Rectal smooth muscle tissue (tissue), 1 donor: ENCODE measurements at regions not wholly inside any gene's neighbourhood (a gene's known extent, or its start where the extent isn't known, plus 50 kb on each side); places are given as distances from the start of the nearest gene placed in this dataset.

ENCODE experiments used
- H3K27ac ChIP-seq: one replicate; pipeline ENCODE4 v1.7.0; 2013; ENCODE audit warnings: low read depth, low read length, inconsistent platforms
- H3K27me3 ChIP-seq: one replicate; pipeline ENCODE4 v1.7.0; 2013; ENCODE audit warnings: low read length; ENCODE audit not compliant: control insufficient read depth, insufficient read depth
- H3K36me3 ChIP-seq: one replicate; pipeline ENCODE4 v1.7.0; 2013; ENCODE audit warnings: low read length; ENCODE audit not compliant: control insufficient read depth, insufficient read depth
- H3K4me1 ChIP-seq: one replicate; pipeline ENCODE4 v1.7.0; 2013; ENCODE audit warnings: low read length; ENCODE audit not compliant: control insufficient read depth, insufficient read depth
- H3K4me3 ChIP-seq: one replicate; pipeline ENCODE4 v1.7.0; 2013; ENCODE audit warnings: low read length
- H3K9ac ChIP-seq: one replicate; pipeline ENCODE4 v1.7.0; 2013; ENCODE audit warnings: low read length

DNA sequence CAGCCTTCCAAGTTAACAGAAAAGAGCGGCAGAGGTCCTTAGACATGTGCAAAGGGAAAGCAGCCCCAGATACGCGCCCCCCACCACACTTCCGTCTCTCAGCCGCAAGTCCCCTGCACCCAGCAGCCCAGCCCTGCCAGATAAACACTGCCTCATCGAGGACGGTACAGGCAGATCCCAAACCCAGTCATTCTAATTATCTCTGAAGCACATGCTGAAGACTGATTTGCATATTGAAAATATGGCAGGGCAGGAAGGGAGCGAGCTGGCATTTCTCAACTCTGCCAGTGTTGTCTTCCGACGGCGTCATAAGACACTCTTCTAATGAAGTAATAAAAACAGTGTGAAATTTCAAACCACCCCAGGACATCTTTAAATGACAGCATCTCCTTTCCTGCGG lies 122.8 kb upstream of the CDH4 start:
- Histone ChIP-seq H3K27me3 (no peaks in the 10 kb centered on the region), H3K27ac (no peak overlapping the region), H3K36me3 (no peaks in the 10 kb centered on the region), H3K4me3 (no peak overlapping the region), H3K4me1 (no peaks in the 10 kb centered on the region), H3K9ac (no peak overlapping the region)

GRCh38 chr20:61130156-61130555 lies 121.9 kb upstream of the CDH4 start:
- H3K4me3 ChIP-seq, result no peak overlapping the region
- H3K36me3 ChIP-seq, result no peaks in the 10 kb centered on the region
- no peaks in the 10 kb centered on the region for H3K27me3 ChIP-seq
- H3K4me1 ChIP-seq, result no peaks in the 10 kb centered on the region
- no peak overlapping the region for H3K9ac ChIP-seq
- no peak overlapping the region for H3K27ac ChIP-seq

DNA sequence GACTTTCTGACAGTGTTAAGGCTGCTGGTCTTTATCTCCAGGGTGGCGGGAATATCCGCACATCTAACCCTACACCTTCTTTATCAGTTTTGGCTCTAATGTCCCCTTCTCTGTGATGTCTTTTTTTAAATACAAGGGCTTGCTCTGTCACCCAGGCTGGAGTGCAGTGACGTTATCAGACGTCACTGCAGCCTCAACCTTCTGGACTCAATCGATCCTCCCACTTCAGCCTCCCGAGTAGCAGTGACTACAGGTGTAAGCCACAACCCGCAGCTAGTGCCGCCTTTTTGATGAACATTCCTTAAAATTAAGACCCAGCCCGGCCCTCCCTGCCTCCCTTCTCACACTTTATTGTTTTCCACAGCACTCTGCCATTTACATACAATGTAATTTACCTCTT lies 120.1 kb upstream of the CDH4 start:
- Histone ChIP-seq H3K27ac (no peak overlapping the region), H3K9ac (no peak overlapping the region), H3K4me3 (no peak overlapping the region), H3K27me3 (no peaks in the 10 kb centered on the region), H3K4me1 (no peaks in the 10 kb centered on the region), H3K36me3 (no peaks in the 10 kb centered on the region)

DNA sequence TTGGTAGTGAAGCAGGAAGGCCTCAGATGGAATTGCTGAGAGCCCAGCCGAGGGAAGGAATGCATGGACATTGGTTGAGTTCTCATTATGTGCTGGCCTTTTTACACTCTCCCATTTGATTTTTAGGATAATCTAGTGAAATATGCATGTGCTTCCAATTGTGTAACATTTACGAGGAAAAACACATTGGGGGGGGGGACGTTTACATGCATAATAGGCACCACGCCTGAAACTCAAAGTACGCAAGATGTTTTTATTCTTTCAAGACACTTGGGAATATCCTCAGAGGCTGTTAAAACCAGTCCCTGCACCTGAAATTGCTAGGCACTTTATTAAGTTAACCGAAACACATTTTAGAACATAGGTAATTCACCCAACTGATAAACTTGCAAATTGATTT lies 118.5 kb upstream of the CDH4 start:
- no peak overlapping the region for H3K27ac ChIP-seq
- no peak overlapping the region for H3K9ac ChIP-seq
- H3K27me3 ChIP-seq, result no peaks in the 10 kb centered on the region
- no peaks in the 10 kb centered on the region for H3K4me1 ChIP-seq
- H3K4me3 ChIP-seq, result no peak overlapping the region
- H3K36me3 ChIP-seq, result no peaks in the 10 kb centered on the region

- Histone ChIP-seq H3K4me3 (no peak overlapping the region), H3K4me1 (no peaks in the 10 kb centered on the region), H3K27me3 (no peaks in the 10 kb centered on the region), H3K27ac (no peak overlapping the region), H3K9ac (no peak overlapping the region), H3K36me3 (no peaks in the 10 kb centered on the region)
Measured at GRCh38 chr20:61134296-61135030, 117.6 kb upstream of the CDH4 start.

GRCh38 chr20:61135266-61135665 lies 116.8 kb upstream of the CDH4 start:
- no peaks in the 10 kb centered on the region for H3K36me3 ChIP-seq
- H3K4me1 ChIP-seq, result no peaks in the 10 kb centered on the region
- no peak overlapping the region for H3K4me3 ChIP-seq
- no peak overlapping the region for H3K27ac ChIP-seq
- no peaks in the 10 kb centered on the region for H3K27me3 ChIP-seq
- H3K9ac ChIP-seq, result no peak overlapping the region

GRCh38 chr20:61135968-61136367 lies 116.1 kb upstream of the CDH4 start:
- no peaks in the 10 kb centered on the region for H3K27me3 ChIP-seq
- H3K27ac ChIP-seq, result no peak overlapping the region
- H3K4me1 ChIP-seq, result no peaks in the 10 kb centered on the region
- no peak overlapping the region for H3K4me3 ChIP-seq
- no peak overlapping the region for H3K9ac ChIP-seq
- H3K36me3 ChIP-seq, result no peaks in the 10 kb centered on the region

- Histone ChIP-seq H3K27me3 (no peaks in the 10 kb centered on the region), H3K4me1 (no peaks in the 10 kb centered on the region), H3K36me3 (no peaks in the 10 kb centered on the region), H3K9ac (no peak overlapping the region), H3K4me3 (no peak overlapping the region), H3K27ac (no peak overlapping the region)
Measured at GRCh38 chr20:61138566-61138965, 113.5 kb upstream of the CDH4 start.

DNA sequence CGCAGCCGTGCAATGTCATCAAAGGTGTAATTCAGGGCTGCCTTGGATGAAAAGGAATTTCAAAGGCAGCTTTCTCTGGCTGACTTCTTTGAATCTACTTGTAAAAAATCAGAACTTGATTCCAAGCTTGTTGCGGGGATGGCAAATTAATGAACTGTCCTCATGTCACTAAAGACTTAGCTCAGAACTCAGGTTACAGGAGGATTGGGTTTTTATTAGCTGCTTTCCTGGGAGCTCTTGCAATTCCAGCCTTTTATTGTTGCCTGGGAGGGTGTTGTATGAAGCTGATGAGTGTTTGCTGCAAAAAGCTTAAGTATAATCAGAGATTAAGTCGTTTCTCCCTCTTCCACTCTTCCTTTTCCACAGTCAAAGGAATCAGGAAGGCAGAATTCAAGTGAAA lies 113.0 kb upstream of the CDH4 start:
- Histone ChIP-seq H3K4me1 (no peaks in the 10 kb centered on the region), H3K27me3 (no peaks in the 10 kb centered on the region), H3K4me3 (no peak overlapping the region), H3K27ac (no peak overlapping the region), H3K36me3 (no peaks in the 10 kb centered on the region), H3K9ac (no peak overlapping the region)

DNA sequence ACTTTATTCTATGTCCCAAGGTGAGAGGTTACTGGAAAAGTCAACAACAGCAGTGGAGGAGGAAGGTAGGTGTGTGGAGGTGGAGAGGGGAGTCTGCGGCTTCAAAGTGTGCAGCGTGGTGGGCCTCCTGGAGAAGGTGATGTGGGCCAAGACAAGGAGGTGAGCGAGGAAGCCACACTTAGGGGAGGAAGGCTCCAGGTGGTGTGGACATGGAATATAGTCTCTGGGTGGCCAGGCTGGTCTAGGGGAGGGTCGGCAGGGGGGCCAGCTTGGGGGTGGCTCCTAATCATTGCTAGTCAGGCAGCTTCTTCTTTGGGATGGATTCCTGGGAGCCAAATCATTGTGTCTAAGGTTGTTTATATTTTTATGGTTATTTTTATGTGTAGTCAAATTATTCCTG lies 111.5 kb upstream of the CDH4 start:
- Histone ChIP-seq H3K27me3 (no peaks in the 10 kb centered on the region), H3K9ac (no peak overlapping the region), H3K36me3 (no peaks in the 10 kb centered on the region), H3K27ac (no peak overlapping the region), H3K4me1 (no peaks in the 10 kb centered on the region), H3K4me3 (no peak overlapping the region)

DNA sequence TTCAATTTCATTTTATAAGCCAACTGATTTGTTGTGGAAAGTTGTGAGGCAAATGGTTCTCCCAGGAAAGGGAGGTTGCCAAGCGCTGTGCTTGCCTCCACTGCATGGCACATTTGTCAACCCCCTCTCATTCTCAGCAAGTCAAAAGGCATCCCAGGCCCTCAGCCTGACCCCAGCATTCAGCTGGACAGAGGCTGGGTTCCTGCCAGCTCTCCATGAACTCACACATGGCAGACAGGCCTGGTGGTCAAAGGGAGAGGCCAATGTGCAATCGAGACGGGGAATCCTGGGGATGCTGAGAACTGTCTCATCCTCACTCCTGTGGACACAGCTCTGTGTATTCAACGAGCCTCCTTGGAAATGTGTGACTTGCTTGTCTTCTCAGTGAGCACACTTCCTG lies 106.0 kb upstream of the CDH4 start:
- Histone ChIP-seq H3K27me3 (no peaks in the 10 kb centered on the region), H3K9ac (no peak overlapping the region), H3K4me3 (no peak overlapping the region), H3K36me3 (no peaks in the 10 kb centered on the region), H3K27ac (no peak overlapping the region), H3K4me1 (no peaks in the 10 kb centered on the region)

DNA sequence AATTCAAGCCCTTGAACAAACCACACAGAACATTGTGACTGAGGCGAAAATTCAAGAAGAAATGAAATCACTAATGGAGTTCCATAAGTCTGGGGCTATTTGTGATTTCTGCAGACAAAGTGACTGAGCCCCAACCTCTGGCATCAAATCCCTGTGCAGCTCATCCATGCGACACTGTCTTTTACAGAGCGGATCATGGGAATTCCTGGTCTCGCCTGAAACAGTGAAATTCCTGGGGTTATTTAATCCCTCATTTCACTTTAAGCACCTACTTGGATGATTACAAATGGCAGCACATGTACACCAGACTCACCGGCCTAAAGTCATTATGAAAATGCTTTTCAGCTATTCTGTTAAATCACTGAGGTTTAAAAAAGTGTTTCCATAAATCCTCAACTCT lies 102.4 kb upstream of the CDH4 start:
- Histone ChIP-seq H3K4me3 (no peak overlapping the region), H3K9ac (no peak overlapping the region), H3K27me3 (no peaks in the 10 kb centered on the region), H3K4me1 (no peaks in the 10 kb centered on the region), H3K27ac (no peak overlapping the region), H3K36me3 (no peaks in the 10 kb centered on the region)

DNA sequence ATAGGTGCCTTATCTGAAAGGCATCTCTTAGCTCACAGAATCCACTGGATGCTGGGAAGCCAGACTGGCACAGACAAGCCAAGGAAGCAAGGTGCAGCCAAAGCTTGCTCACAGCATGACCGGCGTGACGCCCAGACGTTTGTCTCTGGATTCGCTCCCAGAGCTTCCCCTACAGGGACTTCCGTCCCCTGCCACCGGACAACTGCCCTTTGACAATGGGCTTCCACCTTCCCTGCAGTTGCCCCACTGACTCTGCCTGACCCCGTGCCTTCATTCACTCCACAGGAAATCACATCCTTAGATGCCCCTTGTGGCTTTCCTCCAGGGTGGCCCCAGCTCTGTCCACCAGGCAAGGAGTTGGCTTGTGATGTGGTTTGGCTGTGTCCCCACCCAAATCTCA lies 94.8 kb upstream of the CDH4 start:
- no peaks in the 10 kb centered on the region for H3K36me3 ChIP-seq
- no peaks in the 10 kb centered on the region for H3K4me1 ChIP-seq
- H3K27ac ChIP-seq, result no peak overlapping the region
- H3K4me3 ChIP-seq, result no peak overlapping the region
- no peaks in the 10 kb centered on the region for H3K27me3 ChIP-seq
- H3K9ac ChIP-seq, result no peak overlapping the region
